Right lobe of liver (tissue), 4 donors: ENCODE measurements at regions not wholly inside any gene's neighbourhood (a gene's known extent, or its start where the extent isn't known, plus 50 kb on each side); places are given as distances from the start of the nearest gene placed in this dataset.

Experiments
- CTCF ChIP-seq, 4 donors: fragments of 200-600 bp in 3 of 4; fragments of 450-650 bp in 1 of 4; IDR thresholded peaks; one replicate each; pipeline versions ENCODE4 v1.5.1 to v1.8.0; 2016 to 2022; ENCODE audit warnings: antibody characterized with exemption in 4 of 4, mild to moderate bottlenecking in 2 of 4
- POLR2A ChIP-seq: fragments of 450-650 bp; IDR thresholded peaks from one replicate; pipeline ENCODE4 v1.6.1; 2017; ENCODE audit warnings: antibody characterized with exemption, mild to moderate bottlenecking
- donor health status: DM: no; HTN: no; CAD: no.
- donor health status: DM: no; HTN: no; CAD: no.
- donor health status: DM: no; HTN: yes; CAD: no.

- TF ChIP-seq CTCF (IDR thresholded peaks at IDR 0.05) = no peak
- no peak for TF ChIP-seq POLR2A
Observed at GRCh38 chr4:144442713-144443112, 203.2 kb upstream of the HHIP start.
